Neural cell (in vitro differentiated cells): ENCODE measurements at regions not wholly inside any gene's neighbourhood (a gene's known extent, or its start where the extent isn't known, plus 50 kb on each side); places are given as distances from the start of the nearest gene placed in this dataset.

Experiments
- EP300 ChIP-seq: fragments of 450-650 bp; conservative IDR thresholded peaks from 2 replicates; pipeline ENCODE4 v1.6.1; 2014; ENCODE audit warnings: antibody characterized with exemption, mild to moderate bottlenecking, moderate library complexity; ENCODE audit not compliant: poor library complexity, severe bottlenecking
- EZH2 ChIP-seq: fragments of 200-600, 300-800 bp; shearing (Covaris generic), sonication (generic); IDR thresholded peaks from 2 replicates; pipeline ENCODE4 v1.6.1; 2014; ENCODE audit warnings: antibody characterized with exemption, low read length, borderline replicate concordance, mild to moderate bottlenecking; ENCODE audit not compliant: insufficient read depth, poor library complexity, severe bottlenecking
- MXI1 ChIP-seq: fragments of 450-650 bp; conservative IDR thresholded peaks from 2 replicates; pipeline ENCODE4 v1.6.1; 2014; ENCODE audit warnings: antibody characterized with exemption, mild to moderate bottlenecking; ENCODE audit not compliant: poor library complexity, severe bottlenecking
- POLR2AphosphoS5 ChIP-seq: IDR thresholded peaks from 2 replicates; pipeline ENCODE4 v1.6.1; 2012
- RAD21 ChIP-seq: fragments of 450-650 bp; conservative IDR thresholded peaks from 2 replicates; pipeline ENCODE4 v1.6.1; 2014; ENCODE audit warnings: antibody characterized with exemption, mild to moderate bottlenecking, moderate library complexity
- REST ChIP-seq: IDR thresholded peaks from 2 replicates; pipeline ENCODE4 v1.6.1; 2012; ENCODE audit warnings: borderline replicate concordance
- SMC3 ChIP-seq: fragments of 450-650 bp; conservative IDR thresholded peaks from 2 replicates; pipeline ENCODE4 v1.6.1; 2014; ENCODE audit warnings: antibody characterized with exemption, mild to moderate bottlenecking, moderate library complexity; ENCODE audit not compliant: poor library complexity
- TAF1 ChIP-seq: IDR thresholded peaks from 2 replicates; pipeline ENCODE4 v1.6.1; 2012; ENCODE audit warnings: low read depth
- TF ChIP-seq, protein P1 (sequence below): fragments of 450-650 bp; IDR thresholded peaks from 2 replicates; pipeline ENCODE4 v1.5.1; 2014; ENCODE audit warnings: antibody characterized with exemption, mild to moderate bottlenecking, moderate library complexity; ENCODE audit not compliant: poor library complexity, severe bottlenecking

DNA sequence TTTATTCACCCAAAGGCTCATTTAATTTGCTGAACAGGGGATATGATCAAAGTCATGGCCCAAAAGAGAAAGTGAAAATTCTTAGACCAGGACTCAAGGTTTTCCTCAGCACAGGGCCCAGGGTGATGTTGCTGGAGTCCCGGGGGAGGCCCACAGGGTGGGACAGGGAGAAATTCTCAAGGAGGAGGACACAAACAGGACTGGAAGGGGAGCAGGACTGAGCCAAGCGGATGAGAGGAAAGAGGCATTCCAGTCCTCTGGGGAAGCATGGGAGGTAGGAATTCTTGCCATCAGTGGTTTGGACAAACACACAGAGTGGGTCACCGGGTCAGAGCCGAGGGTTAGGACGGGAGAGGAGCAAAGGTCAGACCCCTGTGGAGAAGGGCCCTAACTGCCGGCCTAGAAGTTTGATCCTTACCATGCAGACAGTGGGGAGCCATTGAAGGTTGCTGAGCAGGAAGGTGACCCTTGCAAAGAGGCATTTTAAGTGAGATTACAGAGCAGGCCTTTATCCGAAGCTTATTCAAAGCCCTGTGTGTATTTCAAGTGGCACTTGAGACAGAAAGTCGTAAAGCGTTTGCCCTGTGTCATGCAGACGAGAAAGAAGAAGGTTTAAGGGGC, 68.4 kb upstream of the PTGR2 start:
- no peak for TF ChIP-seq EZH2
- TF ChIP-seq, protein P1, sequence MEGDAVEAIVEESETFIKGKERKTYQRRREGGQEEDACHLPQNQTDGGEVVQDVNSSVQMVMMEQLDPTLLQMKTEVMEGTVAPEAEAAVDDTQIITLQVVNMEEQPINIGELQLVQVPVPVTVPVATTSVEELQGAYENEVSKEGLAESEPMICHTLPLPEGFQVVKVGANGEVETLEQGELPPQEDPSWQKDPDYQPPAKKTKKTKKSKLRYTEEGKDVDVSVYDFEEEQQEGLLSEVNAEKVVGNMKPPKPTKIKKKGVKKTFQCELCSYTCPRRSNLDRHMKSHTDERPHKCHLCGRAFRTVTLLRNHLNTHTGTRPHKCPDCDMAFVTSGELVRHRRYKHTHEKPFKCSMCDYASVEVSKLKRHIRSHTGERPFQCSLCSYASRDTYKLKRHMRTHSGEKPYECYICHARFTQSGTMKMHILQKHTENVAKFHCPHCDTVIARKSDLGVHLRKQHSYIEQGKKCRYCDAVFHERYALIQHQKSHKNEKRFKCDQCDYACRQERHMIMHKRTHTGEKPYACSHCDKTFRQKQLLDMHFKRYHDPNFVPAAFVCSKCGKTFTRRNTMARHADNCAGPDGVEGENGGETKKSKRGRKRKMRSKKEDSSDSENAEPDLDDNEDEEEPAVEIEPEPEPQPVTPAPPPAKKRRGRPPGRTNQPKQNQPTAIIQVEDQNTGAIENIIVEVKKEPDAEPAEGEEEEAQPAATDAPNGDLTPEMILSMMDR, result no peak
- TF ChIP-seq POLR2AphosphoS5, result no peak
- no peak for TF ChIP-seq TAF1
- TF ChIP-seq SMC3, result no peak
- no peak for TF ChIP-seq RAD21
- TF ChIP-seq EP300, result no peak
- no peak for TF ChIP-seq REST
- no peak for TF ChIP-seq MXI1
